SK-N-SH (cell line): ENCODE measurements at regions not wholly inside any gene's neighbourhood (a gene's known extent, or its start where the extent isn't known, plus 50 kb on each side); places are given as distances from the start of the nearest gene placed in this dataset.

ENCODE experiments used
- CTCF ChIA-PET: fragments of 300-600, 350-600 bp; formaldehyde crosslinking; extraction: SDS; loops from one replicate; lab custom pipeline; 2021; lab: Yijun Ruan, JAX
- POLR2A ChIA-PET: fragments of 350-600 bp; sonication (Branson Sonifier 250); formaldehyde crosslinking; extraction: SDS; loops from one replicate; lab custom pipeline; 2020; ENCODE audit warnings: antibody characterized with exemption, inconsistent platforms; lab: Yijun Ruan, JAX
- DNase-seq: peaks from one replicate; pipeline ENCODE4 v3.0.0; 2012
- H2AFZ ChIP-seq: fragments of 200-600 bp; sonication (generic); 2 replicates; pipeline ENCODE4 v1.8.1; 2016; ENCODE audit warnings: antibody characterized with exemption, mild to moderate bottlenecking, low read depth
- H3F3A ChIP-seq: fragments of 200-600 bp; sonication (generic); replicated peaks from 2 replicates; pipeline ENCODE3; 2016; ENCODE audit warnings: antibody characterized with exemption, mild to moderate bottlenecking; ENCODE audit not compliant: insufficient read depth
- H3K27ac ChIP-seq, 2 experiments: fragments of 200-500 bp in 1 of 2; fragments of 200-600 bp in 1 of 2; sonication (Bioruptor generic) in 1 of 2; sonication (generic), shearing (Covaris generic) in 1 of 2; 2 replicates each; pipeline versions ENCODE4 v1.5.1 to v1.6.1; 2014 to 2016; ENCODE audit warnings: low read depth in 2 of 2, inconsistent platforms in 1 of 2, low read length in 1 of 2, mild to moderate bottlenecking in 1 of 2, mixed read lengths in 1 of 2
- H3K27me3 ChIP-seq: fragments of 200-600 bp; sonication (generic), shearing (Covaris generic); 2 replicates; pipeline ENCODE4 v1.6.1; 2016; ENCODE audit warnings: mixed run types; ENCODE audit not compliant: insufficient read depth
- H3K36me3 ChIP-seq, 2 experiments: fragments of 200-500 bp in 1 of 2; fragments of 200-600 bp in 1 of 2; sonication (Bioruptor generic) in 1 of 2; sonication (generic) in 1 of 2; replicated peaks in 1 of 2; 2 replicates each; pipeline versions ENCODE3 to v1.5.1; 2014 to 2016; ENCODE audit warnings: low read length in 1 of 2, mild to moderate bottlenecking in 1 of 2; ENCODE audit not compliant: insufficient read depth in 2 of 2, control insufficient read depth in 1 of 2
- H3K4me1 ChIP-seq, 2 experiments: fragments of 200-500 bp in 1 of 2; fragments of 200-600 bp in 1 of 2; sonication (Bioruptor generic) in 1 of 2; sonication (generic), shearing (Covaris generic) in 1 of 2; 2 replicates each; pipeline versions ENCODE4 v1.5.1 to v1.6.1; 2014 to 2016; ENCODE audit warnings: low read depth in 1 of 2, low read length in 1 of 2, mixed run types in 1 of 2; ENCODE audit not compliant: insufficient read depth in 2 of 2, control insufficient read depth in 1 of 2
- H3K4me2 ChIP-seq: fragments of 200-600 bp; sonication (generic), shearing (Covaris generic); 2 replicates; pipeline ENCODE4 v1.6.1; 2017; ENCODE audit warnings: mixed run types
- H3K4me3 ChIP-seq, 2 experiments: fragments of 200-500 bp in 1 of 2; fragments of 200-600 bp in 1 of 2; sonication (Bioruptor generic) in 1 of 2; sonication (generic), shearing (Covaris generic) in 1 of 2; 2 replicates each; pipeline versions ENCODE4 v1.5.1 to v1.8.1; 2014 to 2016; ENCODE audit warnings: low read depth in 2 of 2, inconsistent platforms in 1 of 2, low read length in 1 of 2, mild to moderate bottlenecking in 1 of 2, mixed read lengths in 1 of 2, moderate library complexity in 1 of 2
- H3K79me2 ChIP-seq: fragments of 200-600 bp; sonication (generic); 2 replicates; pipeline ENCODE4 v1.8.1; 2017; ENCODE audit warnings: mild to moderate bottlenecking; ENCODE audit not compliant: insufficient read depth
- H3K9ac ChIP-seq: fragments of 200-600 bp; sonication (generic); 2 replicates; pipeline ENCODE4 v1.6.1; 2017; ENCODE audit warnings: mixed run types
- H3K9me2 ChIP-seq: fragments of 200-600 bp; sonication (generic); 2 replicates; pipeline ENCODE4 v1.6.1; 2017; ENCODE audit warnings: mixed run types
- H3K9me3 ChIP-seq: fragments of 200-600 bp; sonication (generic); 2 replicates; pipeline ENCODE4 v1.6.1; 2017; ENCODE audit warnings: mixed run types, mild to moderate bottlenecking, moderate library complexity
- H4K20me1 ChIP-seq: fragments of 200-600 bp; sonication (generic); 2 replicates; pipeline ENCODE4 v1.6.1; 2017; ENCODE audit warnings: mild to moderate bottlenecking, mixed run types; ENCODE audit not compliant: insufficient read depth
- GATA2 ChIP-seq: sonication (generic); formaldehyde crosslinking; IDR thresholded peaks from 2 replicates; pipeline ENCODE4 v1.5.0; 2020; ENCODE audit warnings: mild to moderate bottlenecking, missing genetic modification reagents
- NRF1 ChIP-seq: IDR thresholded peaks from 2 replicates; pipeline ENCODE4 v1.6.1; 2012; ENCODE audit warnings: low read depth, mild to moderate bottlenecking, low read length
- RCOR1 ChIP-seq: fragments of 150-350 bp; IDR thresholded peaks from 2 replicates; pipeline ENCODE4 v1.6.1; 2017; ENCODE audit warnings: antibody characterized with exemption, low read length
- RFX5 ChIP-seq: IDR thresholded peaks from 2 replicates; pipeline ENCODE4 v1.6.1; 2012; ENCODE audit warnings: mild to moderate bottlenecking, improper control_type of control experiment, low read length
- RXRA ChIP-seq: IDR thresholded peaks from 2 replicates; pipeline ENCODE4 v1.4.0; 2012; ENCODE audit warnings: low read depth, mild to moderate bottlenecking, borderline replicate concordance
- SMC3 ChIP-seq: IDR thresholded peaks from 2 replicates; pipeline ENCODE4 v1.6.1; 2012; ENCODE audit warnings: low read depth, low read length, improper control_type of control experiment
- TAF1 ChIP-seq: IDR thresholded peaks from 2 replicates; pipeline ENCODE4 v1.6.1; 2012; ENCODE audit warnings: low read depth, mild to moderate bottlenecking, low read length, moderate library complexity, borderline replicate concordance
- TEAD4 ChIP-seq: IDR thresholded peaks from 2 replicates; pipeline ENCODE4 v1.4.0; 2012; ENCODE audit warnings: mild to moderate bottlenecking, borderline replicate concordance; ENCODE audit not compliant: insufficient read depth
- YY1 ChIP-seq: IDR thresholded peaks from 2 replicates; pipeline ENCODE4 v1.4.0; 2012; ENCODE audit warnings: low read depth, mild to moderate bottlenecking
- TF ChIP-seq, protein P1 (sequence below): IDR thresholded peaks from 2 replicates; pipeline ENCODE4 v1.6.1; 2012; ENCODE audit warnings: mild to moderate bottlenecking, low read depth, low read length, moderate library complexity
- TF ChIP-seq, protein P2 (sequence below): IDR thresholded peaks from 2 replicates; pipeline ENCODE4 v1.4.0; 2012; ENCODE audit warnings: low read depth, borderline replicate concordance
- TF ChIP-seq, protein P3 (sequence below): IDR thresholded peaks from 2 replicates; pipeline ENCODE4; 2012

DNA sequence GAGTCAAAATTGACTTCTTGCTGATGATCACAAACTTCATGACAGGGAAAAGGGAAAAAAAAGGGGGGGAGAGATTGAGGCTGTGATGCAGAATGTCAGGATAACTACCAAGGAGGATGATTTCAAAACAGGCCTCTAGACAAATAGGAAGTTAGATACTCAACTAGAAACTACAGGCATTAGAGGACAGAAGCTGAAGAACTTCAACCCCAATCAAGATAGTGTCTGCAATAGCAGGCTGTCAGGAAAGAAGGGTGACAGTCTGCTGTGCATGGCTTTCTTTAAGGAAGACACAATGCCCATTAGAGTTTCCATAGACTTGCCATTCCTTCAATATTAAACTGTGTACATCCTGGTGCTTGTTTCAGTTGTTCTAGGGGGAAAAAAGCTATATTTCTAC is 257.2 kb downstream of the TTLL7 start:
- CTCF ChIA-PET, result interaction anchor here (1.2 kb wide), 1 partner anchor 12 kb away, joined by 3 read pairs; no protein-coding TSS in a partner anchor
- no peak overlapping the region for H3K9ac ChIP-seq
- no peaks in the 10 kb centered on the region for H3K4me1 ChIP-seq

More for the DNA sequence above, 257.2 kb downstream of the TTLL7 start:
- Histone ChIP-seq H3K27ac (no peak overlapping the region), H3K4me2 (no peak overlapping the region), H3K4me3 (no peak overlapping the region), H3F3A (no peaks in the 10 kb centered on the region), H4K20me1 (no peaks in the 10 kb centered on the region), H3K27me3 (no peaks in the 10 kb centered on the region), H2AFZ (no peak overlapping the region), H3K79me2 (no peaks in the 10 kb centered on the region), H3K9me3 (no peaks in the 10 kb centered on the region)
- no peak for DNase-seq
- POLR2A ChIA-PET, result no interaction called here
- TF ChIP-seq, protein P1, sequence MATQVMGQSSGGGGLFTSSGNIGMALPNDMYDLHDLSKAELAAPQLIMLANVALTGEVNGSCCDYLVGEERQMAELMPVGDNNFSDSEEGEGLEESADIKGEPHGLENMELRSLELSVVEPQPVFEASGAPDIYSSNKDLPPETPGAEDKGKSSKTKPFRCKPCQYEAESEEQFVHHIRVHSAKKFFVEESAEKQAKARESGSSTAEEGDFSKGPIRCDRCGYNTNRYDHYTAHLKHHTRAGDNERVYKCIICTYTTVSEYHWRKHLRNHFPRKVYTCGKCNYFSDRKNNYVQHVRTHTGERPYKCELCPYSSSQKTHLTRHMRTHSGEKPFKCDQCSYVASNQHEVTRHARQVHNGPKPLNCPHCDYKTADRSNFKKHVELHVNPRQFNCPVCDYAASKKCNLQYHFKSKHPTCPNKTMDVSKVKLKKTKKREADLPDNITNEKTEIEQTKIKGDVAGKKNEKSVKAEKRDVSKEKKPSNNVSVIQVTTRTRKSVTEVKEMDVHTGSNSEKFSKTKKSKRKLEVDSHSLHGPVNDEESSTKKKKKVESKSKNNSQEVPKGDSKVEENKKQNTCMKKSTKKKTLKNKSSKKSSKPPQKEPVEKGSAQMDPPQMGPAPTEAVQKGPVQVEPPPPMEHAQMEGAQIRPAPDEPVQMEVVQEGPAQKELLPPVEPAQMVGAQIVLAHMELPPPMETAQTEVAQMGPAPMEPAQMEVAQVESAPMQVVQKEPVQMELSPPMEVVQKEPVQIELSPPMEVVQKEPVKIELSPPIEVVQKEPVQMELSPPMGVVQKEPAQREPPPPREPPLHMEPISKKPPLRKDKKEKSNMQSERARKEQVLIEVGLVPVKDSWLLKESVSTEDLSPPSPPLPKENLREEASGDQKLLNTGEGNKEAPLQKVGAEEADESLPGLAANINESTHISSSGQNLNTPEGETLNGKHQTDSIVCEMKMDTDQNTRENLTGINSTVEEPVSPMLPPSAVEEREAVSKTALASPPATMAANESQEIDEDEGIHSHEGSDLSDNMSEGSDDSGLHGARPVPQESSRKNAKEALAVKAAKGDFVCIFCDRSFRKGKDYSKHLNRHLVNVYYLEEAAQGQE, result no peak
- TF ChIP-seq TAF1, result no peak
- TF ChIP-seq RCOR1, result no peak
- TF ChIP-seq, protein P2, sequence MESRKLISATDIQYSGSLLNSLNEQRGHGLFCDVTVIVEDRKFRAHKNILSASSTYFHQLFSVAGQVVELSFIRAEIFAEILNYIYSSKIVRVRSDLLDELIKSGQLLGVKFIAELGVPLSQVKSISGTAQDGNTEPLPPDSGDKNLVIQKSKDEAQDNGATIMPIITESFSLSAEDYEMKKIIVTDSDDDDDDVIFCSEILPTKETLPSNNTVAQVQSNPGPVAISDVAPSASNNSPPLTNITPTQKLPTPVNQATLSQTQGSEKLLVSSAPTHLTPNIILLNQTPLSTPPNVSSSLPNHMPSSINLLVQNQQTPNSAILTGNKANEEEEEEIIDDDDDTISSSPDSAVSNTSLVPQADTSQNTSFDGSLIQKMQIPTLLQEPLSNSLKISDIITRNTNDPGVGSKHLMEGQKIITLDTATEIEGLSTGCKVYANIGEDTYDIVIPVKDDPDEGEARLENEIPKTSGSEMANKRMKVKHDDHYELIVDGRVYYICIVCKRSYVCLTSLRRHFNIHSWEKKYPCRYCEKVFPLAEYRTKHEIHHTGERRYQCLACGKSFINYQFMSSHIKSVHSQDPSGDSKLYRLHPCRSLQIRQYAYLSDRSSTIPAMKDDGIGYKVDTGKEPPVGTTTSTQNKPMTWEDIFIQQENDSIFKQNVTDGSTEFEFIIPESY, result no peak
- TF ChIP-seq YY1, result no peak
- TF ChIP-seq TEAD4, result no peak
- no peak for TF ChIP-seq NRF1
- TF ChIP-seq GATA2, result no peak
- no peak for TF ChIP-seq RXRA
- TF ChIP-seq, protein P3, sequence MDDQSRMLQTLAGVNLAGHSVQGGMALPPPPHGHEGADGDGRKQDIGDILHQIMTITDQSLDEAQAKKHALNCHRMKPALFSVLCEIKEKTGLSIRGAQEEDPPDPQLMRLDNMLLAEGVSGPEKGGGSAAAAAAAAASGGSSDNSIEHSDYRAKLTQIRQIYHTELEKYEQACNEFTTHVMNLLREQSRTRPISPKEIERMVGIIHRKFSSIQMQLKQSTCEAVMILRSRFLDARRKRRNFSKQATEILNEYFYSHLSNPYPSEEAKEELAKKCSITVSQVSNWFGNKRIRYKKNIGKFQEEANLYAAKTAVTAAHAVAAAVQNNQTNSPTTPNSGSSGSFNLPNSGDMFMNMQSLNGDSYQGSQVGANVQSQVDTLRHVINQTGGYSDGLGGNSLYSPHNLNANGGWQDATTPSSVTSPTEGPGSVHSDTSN, result no peak
- TF ChIP-seq RFX5, result no peak
- TF ChIP-seq SMC3, result no peak
- TF ChIP-seq, all 33 proteins: peak for 0
- no peaks in the 10 kb centered on the region for H3K36me3 ChIP-seq
- no peaks in the 10 kb centered on the region for H3K9me2 ChIP-seq
